A549 (cell line): ENCODE measurements at regions not wholly inside any gene's neighbourhood (a gene's known extent, or its start where the extent isn't known, plus 50 kb on each side); places are given as distances from the start of the nearest gene placed in this dataset.

Source experiments
- ATAC-seq, 2 experiments: fragments of 200-7000 bp in 1 of 2; fragments of >200 bp in 1 of 2; cut with Nextera tagmentation in 1 of 2; cut with Tn5 transposase in 1 of 2; 3 replicates each; pipeline versions ENCODE4 v1.8.0 to v1.9.1; 2018 to 2020; ENCODE audit warnings: mild to moderate bottlenecking in 1 of 2, moderate library complexity in 1 of 2
- CTCF ChIA-PET: fragments of 300-600 bp; sonication (Branson Sonifier 250); formaldehyde crosslinking; extraction: SDS; loops from one replicate; lab custom pipeline; 2021; ENCODE audit warnings: antibody characterized with exemption, inconsistent platforms; lab: Yijun Ruan, JAX
- POLR2A ChIA-PET: fragments of 350-600 bp; formaldehyde crosslinking; extraction: SDS; loops from one replicate; lab custom pipeline; 2021; ENCODE audit warnings: antibody characterized with exemption, inconsistent platforms; lab: Yijun Ruan, JAX
- DNase-seq, 2 experiments: peaks; one replicate each; pipeline versions ENCODE4 v3.0.0 to v3.0.0-alpha.2; 2011 to 2016; ENCODE audit warnings: low read depth in 1 of 2, low spot score in 1 of 2
- FAIRE-seq: peaks from 2 replicates; lab custom pipeline; 2011; peaks lifted over from hg19 to GRCh38; lab: Jason Lieb, UNC
- H3K27ac ChIP-seq, 2 experiments: fragments of >200 bp; sonication (Bioruptor Twin); formaldehyde crosslinking; 3 replicates each; pipeline ENCODE4 v1.5.1; 2016 to 2017
- H3K4me1 ChIP-seq: fragments of >200 bp; sonication (Bioruptor Twin); formaldehyde crosslinking; 3 replicates; pipeline ENCODE4 v1.6.1; 2016
- H3K4me2 ChIP-seq: fragments of >200 bp; sonication (Bioruptor Twin); formaldehyde crosslinking; 3 replicates; pipeline ENCODE4 v1.6.1; 2016
- H3K4me3 ChIP-seq: fragments of >200 bp; sonication (Bioruptor Twin); formaldehyde crosslinking; 3 replicates; pipeline ENCODE4 v1.5.1; 2016
- H3K9me3 ChIP-seq: fragments of >200 bp; sonication (Bioruptor Twin); formaldehyde crosslinking; 3 replicates; pipeline ENCODE4 v1.6.1; 2016
- ATOH8 ChIP-seq: fragments of 250-450 bp; sonication (Bioruptor Pico); IDR thresholded peaks from 2 replicates; pipeline ENCODE4 v1.5.0; 2020; ENCODE audit warnings: low read depth, mild to moderate bottlenecking, moderate library complexity
- BHLHE40 ChIP-seq: IDR thresholded peaks from 2 replicates; pipeline ENCODE4 v1.6.1; 2012; ENCODE audit warnings: low read depth, low read length, inconsistent platforms
- ESRRA ChIP-seq: fragments of 150-350 bp; IDR thresholded peaks from 2 replicates; pipeline ENCODE4 v1.6.1; 2014; ENCODE audit warnings: mild to moderate bottlenecking, low read length, borderline replicate concordance
- FOSB ChIP-seq: fragments of 250-450 bp; sonication (Bioruptor Pico); IDR thresholded peaks from 2 replicates; pipeline ENCODE4 v1.5.0; 2020; ENCODE audit warnings: mild to moderate bottlenecking, moderate library complexity
- GATA3 ChIP-seq: IDR thresholded peaks from 2 replicates; pipeline ENCODE4 v1.6.1; 2012; ENCODE audit warnings: borderline replicate concordance
- HEYL ChIP-seq: fragments of 250-450 bp; sonication (Bioruptor Pico); IDR thresholded peaks from 2 replicates; pipeline ENCODE4 v1.8.0; 2021; ENCODE audit warnings: mild to moderate bottlenecking, moderate library complexity
- HOXA7 ChIP-seq: fragments of 250-450 bp; sonication (Bioruptor Pico); IDR thresholded peaks from 2 replicates; pipeline ENCODE4 v1.5.0; 2020; ENCODE audit warnings: mild to moderate bottlenecking, moderate library complexity
- JUN ChIP-seq, 2 experiments: fragments of >200 bp; sonication (Bioruptor Twin); formaldehyde crosslinking; IDR thresholded peaks; 2 replicates in 1 of 2; 3 replicates in 1 of 2; pipeline ENCODE4 v1.6.1; 2016 to 2017
- JUNB ChIP-seq: fragments of >200 bp; sonication (Bioruptor Twin); formaldehyde crosslinking; IDR thresholded peaks from 2 replicates; pipeline ENCODE4 v1.6.1; 2016
- NR3C1 ChIP-seq: fragments of >200 bp; sonication (Bioruptor Twin); formaldehyde crosslinking; IDR thresholded peaks from 3 replicates; pipeline ENCODE4 v1.6.1; 2017
- RCOR1 ChIP-seq: fragments of 150-350 bp; IDR thresholded peaks from 2 replicates; pipeline ENCODE4 v1.6.1; 2014; ENCODE audit warnings: antibody characterized with exemption, low read length, low read depth
- RNF2 ChIP-seq: fragments of 200-600 bp; sonication (generic); IDR thresholded peaks from 2 replicates; pipeline ENCODE4 v1.6.1; 2016; ENCODE audit warnings: low read depth, mild to moderate bottlenecking, antibody characterized with exemption, moderate library complexity, borderline replicate concordance
- SMC3 ChIP-seq: fragments of >200 bp; sonication (Bioruptor Twin); formaldehyde crosslinking; IDR thresholded peaks from 3 replicates; pipeline ENCODE4 v1.6.1; 2018; ENCODE audit warnings: inconsistent platforms
- TP53 ChIP-seq: fragments of 250-450 bp; sonication (Bioruptor Pico); IDR thresholded peaks from 2 replicates; pipeline ENCODE4 v1.5.0; 2021; ENCODE audit warnings: mild to moderate bottlenecking, moderate library complexity
- USF2 ChIP-seq: fragments of 450-650 bp; IDR thresholded peaks from 2 replicates; pipeline ENCODE4 v1.6.1; 2014; ENCODE audit warnings: antibody characterized with exemption
- ZSCAN20 ChIP-seq: fragments of 250-450 bp; sonication (Bioruptor Pico); IDR thresholded peaks from 2 replicates; pipeline ENCODE4 v1.8.0; 2022; ENCODE audit warnings: mild to moderate bottlenecking, moderate library complexity
- WGBS: methylation state at CpG from one replicate; pipeline ENCODE4 v1.1.6; 2017; ENCODE audit errors: missing lambda C conversion rate; 5-methylcytosine and 5-hydroxymethylcytosine counted together
- TF ChIP-seq, protein P1 (sequence below): fragments of 150-350 bp; IDR thresholded peaks from 2 replicates; pipeline ENCODE4 v1.6.1; 2014; ENCODE audit warnings: low read depth, mild to moderate bottlenecking, low read length
- TF ChIP-seq, protein P2 (sequence below): IDR thresholded peaks from 2 replicates; pipeline ENCODE4 v1.6.1; 2012
- TF ChIP-seq, protein P3 (sequence below): IDR thresholded peaks from 2 replicates; pipeline ENCODE4 v1.6.1; 2012; ENCODE audit warnings: low read depth, borderline replicate concordance
- TF ChIP-seq, protein P4 (sequence below): IDR thresholded peaks from 2 replicates; pipeline ENCODE4 v1.6.1; 2012
- TF ChIP-seq, protein P5 (sequence below): fragments of >200 bp; sonication (Bioruptor Twin); formaldehyde crosslinking; IDR thresholded peaks from 3 replicates; pipeline ENCODE4 v1.5.1; 2016

- TF ChIP-seq SMC3 (no peak), FOSB (CRISPR knock-in tag) (no peak), JUNB (no peak)
Observed at GRCh38 chr1:106344494-106344893, 712.0 kb upstream of the PRMT6 start (continued).

GRCh38 chr1:106360252-106360651 is 696.2 kb upstream of the PRMT6 start:
- FAIRE-seq (no peak), ATAC-seq (no peak), DNase-seq (no peak)
- POLR2A ChIA-PET = no interaction called here
- Histone ChIP-seq H3K4me3 (no peak overlapping the region), H3K27ac (no peak overlapping the region), H3K9me3 (no peaks in the 10 kb centered on the region), H3K4me1 (no peaks in the 10 kb centered on the region), H3K4me2 (no peak overlapping the region)
- 0% methylated on average over 2 of the region's 2 CpGs for WGBS
- CTCF ChIA-PET = no interaction called here
- no peak for TF ChIP-seq NR3C1
- TF ChIP-seq USF2 = no peak
- TF ChIP-seq GATA3 = no peak
- TF ChIP-seq FOSB (CRISPR knock-in tag) = no peak
- TF ChIP-seq, protein P1, sequence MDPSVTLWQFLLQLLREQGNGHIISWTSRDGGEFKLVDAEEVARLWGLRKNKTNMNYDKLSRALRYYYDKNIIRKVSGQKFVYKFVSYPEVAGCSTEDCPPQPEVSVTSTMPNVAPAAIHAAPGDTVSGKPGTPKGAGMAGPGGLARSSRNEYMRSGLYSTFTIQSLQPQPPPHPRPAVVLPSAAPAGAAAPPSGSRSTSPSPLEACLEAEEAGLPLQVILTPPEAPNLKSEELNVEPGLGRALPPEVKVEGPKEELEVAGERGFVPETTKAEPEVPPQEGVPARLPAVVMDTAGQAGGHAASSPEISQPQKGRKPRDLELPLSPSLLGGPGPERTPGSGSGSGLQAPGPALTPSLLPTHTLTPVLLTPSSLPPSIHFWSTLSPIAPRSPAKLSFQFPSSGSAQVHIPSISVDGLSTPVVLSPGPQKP = no peak
- TF ChIP-seq, protein P2, sequence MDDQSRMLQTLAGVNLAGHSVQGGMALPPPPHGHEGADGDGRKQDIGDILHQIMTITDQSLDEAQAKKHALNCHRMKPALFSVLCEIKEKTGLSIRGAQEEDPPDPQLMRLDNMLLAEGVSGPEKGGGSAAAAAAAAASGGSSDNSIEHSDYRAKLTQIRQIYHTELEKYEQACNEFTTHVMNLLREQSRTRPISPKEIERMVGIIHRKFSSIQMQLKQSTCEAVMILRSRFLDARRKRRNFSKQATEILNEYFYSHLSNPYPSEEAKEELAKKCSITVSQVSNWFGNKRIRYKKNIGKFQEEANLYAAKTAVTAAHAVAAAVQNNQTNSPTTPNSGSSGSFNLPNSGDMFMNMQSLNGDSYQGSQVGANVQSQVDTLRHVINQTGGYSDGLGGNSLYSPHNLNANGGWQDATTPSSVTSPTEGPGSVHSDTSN = no peak
- no peak for TF ChIP-seq RCOR1
- TF ChIP-seq JUN (IDR thresholded peaks at IDR 0.05) = no peak
- TF ChIP-seq HOXA7 (CRISPR knock-in tag) = no peak
- TF ChIP-seq HEYL (CRISPR knock-in tag) = no peak
- no peak for TF ChIP-seq ATOH8 (CRISPR knock-in tag)
- TF ChIP-seq ZSCAN20 (CRISPR knock-in tag) = no peak
- TF ChIP-seq BHLHE40 = no peak
- TF ChIP-seq ESRRA = no peak
- TF ChIP-seq, all 56 proteins: peak for 0

DNA sequence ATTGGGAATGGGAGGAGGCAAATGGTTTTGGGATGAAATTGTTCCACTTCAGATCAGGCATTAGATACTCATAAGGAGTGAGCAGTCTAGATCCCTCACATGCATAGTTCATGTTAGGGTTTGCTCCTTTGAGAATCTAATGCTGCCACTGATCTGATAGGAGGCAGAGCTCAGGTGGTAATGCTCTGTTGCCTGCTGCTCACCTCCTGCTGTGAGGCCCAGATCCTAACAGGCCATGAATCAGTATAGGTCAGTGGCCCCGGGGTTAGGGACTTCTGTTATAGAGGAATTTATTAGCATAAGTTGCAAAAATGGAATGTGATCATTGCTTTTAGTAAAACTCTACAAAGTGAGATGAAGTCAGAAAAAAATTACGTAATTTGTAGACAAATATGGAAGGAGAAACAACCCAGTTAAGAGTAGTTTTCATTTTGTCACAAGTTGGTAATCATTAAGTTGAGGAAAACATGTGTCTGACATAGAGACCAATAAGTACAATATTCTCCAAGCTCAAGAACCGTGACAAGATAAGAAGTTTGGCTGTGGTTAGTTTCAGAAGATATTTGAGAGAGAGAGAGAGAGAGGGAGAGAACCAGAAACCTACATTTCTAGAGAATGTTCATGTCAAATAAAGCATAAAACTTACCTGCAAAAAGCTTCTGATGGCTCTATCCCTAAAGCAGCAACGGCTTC is 689.7 kb upstream of the PRMT6 start:
- WGBS = 1% methylated on average over 4 of the region's 4 CpGs
- ATAC-seq (no peak), DNase-seq (no peak), FAIRE-seq (no peak)
- H3K27ac ChIP-seq = no peak overlapping the region
- no peak overlapping the region for H3K4me3 ChIP-seq
- POLR2A ChIA-PET = no interaction called here
- CTCF ChIA-PET = no interaction called here
- no peaks in the 10 kb centered on the region for H3K9me3 ChIP-seq
- no peaks in the 10 kb centered on the region for H3K4me1 ChIP-seq
- TF ChIP-seq TP53 (CRISPR knock-in tag) (no peak), FOSB (CRISPR knock-in tag) (no peak), HOXA7 (CRISPR knock-in tag) (no peak), RNF2 (no peak), ESRRA (no peak)
- TF ChIP-seq, protein P3, sequence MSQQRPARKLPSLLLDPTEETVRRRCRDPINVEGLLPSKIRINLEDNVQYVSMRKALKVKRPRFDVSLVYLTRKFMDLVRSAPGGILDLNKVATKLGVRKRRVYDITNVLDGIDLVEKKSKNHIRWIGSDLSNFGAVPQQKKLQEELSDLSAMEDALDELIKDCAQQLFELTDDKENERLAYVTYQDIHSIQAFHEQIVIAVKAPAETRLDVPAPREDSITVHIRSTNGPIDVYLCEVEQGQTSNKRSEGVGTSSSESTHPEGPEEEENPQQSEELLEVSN = no peak
- TF ChIP-seq, protein P4, sequence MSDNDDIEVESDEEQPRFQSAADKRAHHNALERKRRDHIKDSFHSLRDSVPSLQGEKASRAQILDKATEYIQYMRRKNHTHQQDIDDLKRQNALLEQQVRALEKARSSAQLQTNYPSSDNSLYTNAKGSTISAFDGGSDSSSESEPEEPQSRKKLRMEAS = no peak
- TF ChIP-seq, protein P5, sequence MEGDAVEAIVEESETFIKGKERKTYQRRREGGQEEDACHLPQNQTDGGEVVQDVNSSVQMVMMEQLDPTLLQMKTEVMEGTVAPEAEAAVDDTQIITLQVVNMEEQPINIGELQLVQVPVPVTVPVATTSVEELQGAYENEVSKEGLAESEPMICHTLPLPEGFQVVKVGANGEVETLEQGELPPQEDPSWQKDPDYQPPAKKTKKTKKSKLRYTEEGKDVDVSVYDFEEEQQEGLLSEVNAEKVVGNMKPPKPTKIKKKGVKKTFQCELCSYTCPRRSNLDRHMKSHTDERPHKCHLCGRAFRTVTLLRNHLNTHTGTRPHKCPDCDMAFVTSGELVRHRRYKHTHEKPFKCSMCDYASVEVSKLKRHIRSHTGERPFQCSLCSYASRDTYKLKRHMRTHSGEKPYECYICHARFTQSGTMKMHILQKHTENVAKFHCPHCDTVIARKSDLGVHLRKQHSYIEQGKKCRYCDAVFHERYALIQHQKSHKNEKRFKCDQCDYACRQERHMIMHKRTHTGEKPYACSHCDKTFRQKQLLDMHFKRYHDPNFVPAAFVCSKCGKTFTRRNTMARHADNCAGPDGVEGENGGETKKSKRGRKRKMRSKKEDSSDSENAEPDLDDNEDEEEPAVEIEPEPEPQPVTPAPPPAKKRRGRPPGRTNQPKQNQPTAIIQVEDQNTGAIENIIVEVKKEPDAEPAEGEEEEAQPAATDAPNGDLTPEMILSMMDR = no peak
- H3K4me2 ChIP-seq = no peak overlapping the region
